CD4-positive, alpha-beta T cell treated with Interleukin-4 for 4 hours (primary cell): ENCODE measurements at regions not wholly inside any gene's neighbourhood (a gene's known extent, or its start where the extent isn't known, plus 50 kb on each side); places are given as distances from the start of the nearest gene placed in this dataset.
"Not testable (repeated sequence)": the region's sequence is repeated elsewhere in the genome, so short reads cannot be mapped to it uniquely, and the experiment has no call there.

Experiments
- DNase-seq: peaks from one replicate; pipeline ENCODE4 v3.0.0-alpha.2; 2020

GRCh38 chr2:145402706-145403277 lies 882.9 kb upstream of the ZEB2 start:
- no peak for DNase-seq

DNA sequence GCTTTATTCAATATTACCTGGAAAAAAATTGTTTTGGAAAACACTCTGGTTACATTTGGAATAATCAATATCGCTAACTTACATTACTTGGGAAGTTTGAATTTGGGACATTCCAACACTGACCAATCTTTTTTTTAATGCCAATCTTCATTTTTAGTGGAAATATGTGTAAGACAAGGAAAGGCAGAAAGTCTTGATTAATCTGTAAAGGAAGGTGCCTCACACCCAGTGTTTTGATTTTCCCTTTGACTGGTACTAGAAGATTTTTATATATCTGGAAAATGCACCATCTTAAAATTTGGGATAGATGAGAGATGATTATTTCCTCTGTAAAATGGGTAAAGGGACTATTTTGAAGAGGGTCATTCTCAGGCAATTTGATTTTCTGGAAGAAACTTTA lies 879.2 kb upstream of the ZEB2 start:
- DNase-seq = no peak

GRCh38 chr2:145394181-145394580 lies 874.3 kb upstream of the ZEB2 start:
- DNase-seq = no peak

DNA sequence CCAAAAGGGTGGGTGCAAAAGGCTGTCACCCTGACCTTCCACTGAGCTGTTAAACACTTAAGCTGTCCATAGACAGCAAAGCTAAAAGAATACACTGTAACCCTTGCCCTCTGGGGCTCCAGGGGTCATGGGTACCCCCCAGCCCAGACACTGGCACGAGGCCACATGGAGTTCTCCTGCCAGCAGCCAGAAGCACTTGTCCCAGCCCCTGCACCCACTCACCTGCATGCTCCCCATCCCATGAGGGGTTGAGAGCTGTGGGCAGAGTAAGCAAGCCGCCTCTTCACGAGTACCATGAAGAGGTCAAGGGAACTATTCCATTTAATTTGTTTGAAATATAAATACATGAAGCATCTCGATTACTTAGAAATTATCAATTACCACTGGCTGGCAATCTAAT lies 867.1 kb upstream of the ZEB2 start:
- no peak for DNase-seq

GRCh38 chr2:145383961-145384360 lies 864.0 kb upstream of the ZEB2 start:
- DNase-seq = no peak

DNA sequence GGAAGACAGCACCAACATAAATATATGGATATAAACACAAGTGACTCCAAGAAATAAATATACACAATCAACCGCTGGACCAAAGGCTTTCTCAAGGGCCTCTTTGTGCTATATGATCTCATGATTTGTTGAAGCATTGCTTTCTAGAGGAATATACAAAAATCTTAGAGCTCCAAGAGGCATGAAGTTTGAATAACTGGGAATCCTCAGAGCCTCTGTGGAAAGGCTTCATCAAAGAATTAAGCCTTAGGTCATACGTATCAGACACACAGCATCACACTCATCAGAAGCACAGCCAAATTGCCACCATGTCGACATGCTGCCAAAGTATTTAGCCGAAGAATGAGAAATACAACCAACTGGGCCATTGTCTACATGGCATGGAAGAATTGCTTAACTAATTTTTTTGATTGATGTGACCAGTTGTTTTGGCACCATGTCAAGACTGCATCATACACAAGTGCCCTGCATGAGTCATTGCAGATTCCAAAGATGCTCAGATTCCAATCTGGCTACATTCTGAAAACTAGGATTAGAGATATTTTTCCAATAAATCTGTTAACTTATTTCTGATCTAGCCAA lies 860.6 kb upstream of the ZEB2 start:
- no peak for DNase-seq

DNA sequence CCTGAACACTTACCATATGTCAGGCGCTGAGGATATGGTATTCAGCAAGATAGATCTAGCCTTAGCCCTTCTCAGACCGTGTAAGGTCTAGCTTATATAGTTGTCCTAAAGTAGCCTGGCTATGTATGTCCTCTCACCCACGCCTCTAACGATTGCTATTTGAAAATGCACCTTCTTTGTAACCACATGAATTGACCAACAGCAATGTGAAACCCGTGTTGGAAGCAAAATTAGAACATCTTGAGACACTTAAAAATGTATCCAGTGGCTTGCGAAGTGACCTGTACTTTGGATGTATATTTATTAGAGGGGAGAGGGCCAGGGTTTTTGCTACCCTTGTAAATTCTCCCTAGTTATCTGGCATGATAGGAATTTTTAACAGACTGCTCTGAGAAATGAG lies 860.0 kb upstream of the ZEB2 start:
- no peak for DNase-seq

DNA sequence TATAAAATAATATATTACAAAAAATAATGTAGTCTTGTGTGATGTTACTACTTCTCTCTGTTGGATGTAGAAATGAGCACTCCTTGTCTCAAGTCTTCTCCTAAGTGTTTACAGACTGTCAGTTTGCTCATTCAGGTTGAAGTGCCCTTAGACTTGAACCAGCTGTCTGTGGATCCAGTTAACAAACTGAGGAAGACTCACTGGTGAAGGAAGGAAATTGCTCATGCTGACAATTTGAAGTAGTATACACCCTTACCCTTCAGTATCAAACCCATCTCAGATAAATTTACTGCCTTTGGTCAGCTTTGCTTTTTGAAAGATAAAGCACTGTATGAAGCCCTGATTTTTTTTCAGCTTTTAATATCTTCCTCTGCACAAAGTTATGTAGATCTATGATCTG lies 854.2 kb upstream of the ZEB2 start:
- no peak for DNase-seq

DNA sequence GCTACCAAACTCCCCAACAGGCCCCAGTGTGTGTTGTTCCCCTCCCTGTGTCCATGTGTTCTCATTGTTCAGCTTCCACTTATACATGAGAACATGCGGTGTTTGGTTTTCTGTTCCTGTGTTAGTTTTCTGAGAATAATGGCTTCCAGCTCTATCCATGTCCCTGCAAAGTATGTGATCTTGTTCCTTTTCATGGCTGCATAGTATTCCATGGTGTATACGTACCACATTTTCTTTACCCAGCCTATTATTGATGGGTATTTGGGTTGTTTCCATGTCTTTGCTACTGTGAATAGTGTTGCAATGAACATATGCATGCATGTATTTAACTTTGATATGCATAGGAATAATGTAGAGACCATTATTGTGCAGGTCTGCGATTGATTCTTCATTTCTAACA lies 847.4 kb upstream of the ZEB2 start:
- not testable (repeated sequence) for DNase-seq

DNA sequence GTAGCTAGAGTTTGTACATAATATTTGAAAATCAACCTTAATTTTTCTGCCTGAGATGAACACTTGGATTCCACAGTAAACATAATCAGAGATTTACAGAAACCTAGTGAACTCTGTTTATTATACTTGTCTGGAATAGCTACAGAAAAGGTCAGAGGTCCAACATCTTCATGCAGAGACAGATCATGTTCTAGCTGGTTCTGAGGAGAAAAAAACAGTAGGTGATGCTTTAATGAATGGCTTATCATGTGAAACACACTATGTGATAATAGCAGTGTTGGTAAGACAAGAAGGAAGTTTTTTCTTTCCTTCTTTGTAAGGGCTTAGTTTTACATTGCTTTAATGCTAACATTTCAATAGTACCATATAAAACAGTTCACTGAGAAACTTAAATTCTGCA lies 846.4 kb upstream of the ZEB2 start:
- DNase-seq = no peak

DNA sequence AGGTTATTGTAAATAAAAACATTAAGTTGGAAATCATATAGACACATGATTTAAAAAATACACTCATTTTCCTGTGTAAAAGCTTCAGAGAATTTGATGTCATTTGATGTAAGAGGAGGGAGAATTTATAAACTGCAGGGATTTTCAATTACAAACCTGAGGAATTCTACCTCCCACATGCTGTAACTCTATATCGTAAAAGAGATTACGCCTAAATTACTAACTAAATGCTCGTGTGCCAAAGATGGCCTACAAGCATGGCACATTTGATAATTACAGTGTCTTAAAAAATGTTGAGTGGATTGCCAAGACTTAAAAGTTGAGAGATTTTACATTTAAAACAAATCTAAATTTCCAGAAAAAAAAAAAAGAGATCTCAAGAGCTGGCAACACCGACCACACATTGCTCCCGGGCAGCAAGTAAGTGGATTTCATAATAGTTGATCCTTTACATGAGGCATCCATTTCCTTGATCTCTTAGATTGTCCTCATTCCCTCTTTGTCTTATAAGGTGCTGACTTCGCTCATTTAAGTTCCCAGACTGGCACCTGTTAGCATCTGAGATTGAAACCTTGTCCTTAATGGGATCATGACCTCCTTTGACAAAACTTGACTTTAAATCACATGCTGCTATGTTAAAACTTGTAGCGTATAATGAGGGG lies 840.3 kb upstream of the ZEB2 start:
- DNase-seq = no peak

DNA sequence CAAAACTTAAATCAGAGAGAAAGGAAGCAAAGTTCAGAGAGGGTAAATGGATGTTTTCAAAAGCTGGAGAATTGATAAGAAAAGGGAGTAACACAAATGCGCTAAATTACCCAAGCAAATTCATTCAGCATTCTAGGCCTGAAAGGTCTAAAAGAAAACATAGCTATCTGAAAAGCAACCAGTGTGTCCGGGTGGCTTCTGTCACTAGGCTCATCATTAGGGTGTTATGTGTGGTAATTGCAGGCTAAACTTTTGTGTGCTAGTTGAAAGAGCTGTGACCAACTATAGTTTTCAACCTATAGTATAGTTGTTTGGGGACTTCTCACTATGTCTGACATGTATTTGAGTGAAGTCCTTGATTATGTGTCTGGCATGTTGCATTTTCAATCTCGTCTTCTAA lies 839.6 kb upstream of the ZEB2 start:
- DNase-seq = no peak

DNA sequence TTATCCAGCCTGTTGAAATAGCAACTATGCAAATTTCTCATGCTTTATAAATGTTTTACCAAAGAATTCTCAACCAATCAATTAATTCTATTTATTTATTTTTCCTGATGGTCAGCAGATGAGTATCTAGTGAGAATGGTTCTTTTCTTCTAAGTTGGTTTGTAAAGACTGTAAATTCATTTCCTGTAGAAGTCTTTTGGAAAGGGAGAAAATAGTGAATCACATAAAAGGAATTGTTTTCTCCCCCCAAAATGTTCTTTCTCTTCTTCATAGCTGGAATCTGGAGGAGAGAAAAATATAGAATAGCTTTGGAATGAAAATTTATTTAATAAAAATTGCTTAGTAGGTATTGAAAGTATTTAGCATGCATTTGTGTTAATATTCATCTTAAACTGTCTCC lies 836.1 kb upstream of the ZEB2 start:
- DNase-seq = no peak

- no peak for DNase-seq
These were observed 832.6 kb upstream of the ZEB2 start for GRCh38 chr2:145352484-145352883.

DNA sequence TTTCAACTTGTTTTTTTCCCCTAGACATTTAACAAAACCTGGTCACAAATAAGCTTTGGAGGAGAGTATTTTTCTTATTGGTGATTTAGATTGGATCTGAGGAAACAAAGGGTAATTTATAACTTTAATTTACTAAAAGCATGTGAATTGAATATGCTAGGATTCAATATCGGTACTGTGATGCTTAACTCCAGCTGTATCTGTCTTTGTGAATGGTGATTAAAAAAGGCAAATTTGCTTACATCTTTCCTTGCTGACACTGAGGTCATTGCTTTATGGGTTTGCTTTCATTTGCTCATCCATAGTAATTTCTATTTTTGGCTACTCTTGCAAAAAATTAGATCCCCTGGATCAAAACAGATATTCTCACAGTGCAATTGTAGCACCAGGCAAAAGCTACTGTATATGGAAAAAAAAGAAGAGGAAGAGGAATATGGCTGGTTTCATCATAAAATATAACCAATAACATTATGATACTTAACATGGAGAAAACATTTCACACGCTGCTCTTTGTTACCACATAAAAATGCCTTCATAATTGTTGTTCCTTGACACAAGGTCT lies 832.0 kb upstream of the ZEB2 start:
- no peak for DNase-seq

DNA sequence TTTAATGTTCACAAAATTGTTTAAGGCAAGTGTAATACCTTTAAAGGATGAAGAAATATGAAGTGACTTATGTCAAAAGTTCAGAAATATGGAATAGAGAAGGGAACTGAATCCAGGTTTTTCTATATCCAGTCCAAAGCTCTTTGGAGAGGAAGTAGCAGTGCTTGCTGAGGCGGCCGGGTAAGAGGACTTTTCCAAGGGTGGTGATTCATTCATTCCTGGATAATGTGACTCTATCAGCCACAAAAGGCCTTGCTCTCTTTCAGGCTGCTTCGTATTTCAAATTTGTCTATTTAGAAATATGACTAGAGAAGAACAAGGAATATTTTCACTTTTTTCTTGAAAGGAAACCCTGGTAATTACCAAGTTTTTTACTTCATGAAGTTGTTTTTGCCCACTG lies 830.1 kb upstream of the ZEB2 start:
- DNase-seq = no peak

GRCh38 chr2:145344076-145344724 lies 824.3 kb upstream of the ZEB2 start:
- DNase-seq = no peak

- DNase-seq = no peak
These were observed 823.4 kb upstream of the ZEB2 start for GRCh38 chr2:145343287-145343686.

GRCh38 chr2:145341536-145341935 lies 821.6 kb upstream of the ZEB2 start:
- no peak for DNase-seq

DNA sequence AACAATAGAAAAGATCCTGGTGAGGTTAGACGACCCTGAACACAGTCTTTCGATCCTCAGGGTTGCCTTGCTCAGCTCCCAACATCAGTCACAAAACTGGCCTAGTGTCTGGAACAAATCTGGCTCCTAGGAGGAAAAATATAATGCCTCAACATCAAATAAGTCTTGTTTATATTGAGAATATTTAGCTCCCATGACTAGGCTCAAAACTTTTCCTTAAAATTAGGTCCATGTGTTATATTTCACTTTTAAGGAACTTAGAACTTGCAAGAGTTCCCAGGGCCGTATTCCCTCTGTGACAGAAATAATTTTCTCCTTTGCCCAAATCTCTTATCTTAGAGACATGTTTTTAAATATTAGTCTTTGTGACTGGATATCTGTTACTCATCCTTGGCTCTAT lies 819.7 kb upstream of the ZEB2 start:
- no peak for DNase-seq

DNA sequence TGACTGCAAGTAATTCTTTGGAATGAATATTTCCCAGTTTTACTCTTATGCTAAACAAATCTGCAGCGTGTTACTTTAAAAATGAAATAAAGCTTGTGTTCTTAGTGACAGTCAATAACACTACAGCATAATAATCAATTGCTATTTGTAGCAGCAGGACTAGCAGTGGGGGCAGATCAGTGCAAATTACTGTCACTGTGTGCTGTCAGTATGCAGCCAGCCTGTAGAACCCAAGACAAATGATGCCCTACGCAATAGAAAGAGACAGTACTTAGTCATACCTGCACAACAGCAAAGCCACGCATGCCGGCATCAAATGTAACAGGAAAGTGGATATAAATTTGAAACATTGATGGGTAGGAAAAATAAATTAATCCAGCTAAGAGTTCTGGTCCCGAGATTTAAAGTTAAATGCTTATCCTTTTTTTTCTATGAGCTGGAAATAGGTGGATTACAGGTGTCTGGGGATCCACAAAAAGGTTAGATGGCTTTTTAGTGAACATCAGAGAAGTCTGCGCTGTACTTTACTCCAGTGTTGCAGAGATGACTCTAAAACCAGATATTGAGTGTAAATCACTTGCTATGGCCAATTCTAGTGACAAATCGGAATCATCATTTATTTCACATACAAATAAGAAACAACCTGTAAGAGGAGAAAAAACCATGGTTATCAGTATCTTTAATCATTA lies 812.4 kb upstream of the ZEB2 start:
- DNase-seq = no peak

DNA sequence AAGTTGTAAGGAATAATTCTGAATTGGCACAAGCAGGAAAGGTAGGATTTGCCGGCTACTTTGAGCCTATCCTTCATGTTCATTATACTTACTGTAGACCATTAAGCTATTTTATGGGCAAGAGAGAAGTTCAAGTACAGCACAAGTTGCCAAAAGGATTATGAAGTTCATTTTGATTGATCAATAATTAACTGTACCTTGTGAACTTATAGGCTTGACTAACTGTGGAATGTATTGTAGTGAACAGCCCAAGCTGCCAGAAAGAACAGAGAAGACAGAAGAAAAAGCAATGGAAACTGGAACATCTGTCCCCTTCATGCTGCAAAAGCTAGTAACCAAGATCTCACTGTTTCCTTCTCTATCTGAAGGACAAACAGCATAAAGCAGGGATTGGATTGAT lies 810.1 kb upstream of the ZEB2 start:
- no peak for DNase-seq

GRCh38 chr2:145325485-145325884 lies 805.6 kb upstream of the ZEB2 start:
- no peak for DNase-seq
